ENCODE measurements at regions not wholly inside any gene's neighbourhood (a gene's known extent, or its start where the extent isn't known, plus 50 kb on each side); places are given as distances from the start of the nearest gene placed in this dataset.

DNA sequence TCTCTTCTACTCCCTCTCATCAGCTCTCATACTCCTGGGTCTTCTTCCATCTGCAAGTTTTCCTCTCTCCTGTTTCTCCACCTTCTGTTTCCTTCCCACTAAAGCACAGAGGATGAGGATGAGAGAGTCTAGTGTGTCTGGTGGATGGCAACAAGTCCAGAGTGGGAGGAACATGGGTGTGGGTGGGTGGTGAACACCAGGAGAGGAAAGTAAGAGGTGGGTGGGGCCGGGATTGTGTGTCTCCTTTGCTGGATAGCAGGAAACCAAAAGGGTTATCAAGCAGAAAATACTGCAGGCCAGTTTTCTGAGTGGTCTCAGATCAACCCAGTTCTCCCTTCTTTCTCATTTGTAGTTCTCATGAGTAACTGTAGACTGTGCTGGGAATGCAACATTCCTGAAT is 52.9 kb upstream of the EPHB1 start:
- Histone ChIP-seq H2AFZ (ENCODE audit: low read depth, low read length, poor library complexity, severe bottlenecking) (no peak overlapping the region), H4K20me1 (ENCODE audit: insufficient read depth) (no peaks in the 10 kb centered on the region), H3K27ac (ENCODE audit: low read depth, low read length) (no peak overlapping the region), H3K9me2 (ENCODE audit: insufficient read depth) (no peaks in the 10 kb centered on the region), H3K36me3 (ENCODE audit: control insufficient read depth in 1 of 2, insufficient read depth in 2 of 2, low read length in 2 of 2) (no peaks in the 10 kb centered on the region), H3K27me3 (ENCODE audit: insufficient read depth, low read length) (peaks cover 50% of the 10 kb centered on the region), H3K4me2 (ENCODE audit: low read length) (no peak overlapping the region), H3K4me3 (replicated peaks in 1 of 2; ENCODE audit: low read depth in 1 of 2, low read length in 2 of 2) (no peak overlapping the region), H3K9ac (ENCODE audit: low read length) (no peak overlapping the region), H3K9me3 (ENCODE audit: control insufficient read depth in 1 of 2, insufficient read depth in 1 of 2, low read depth in 1 of 2, low read length in 2 of 2) (no peaks in the 10 kb centered on the region), H3K4me1 (ENCODE audit: control insufficient read depth in 1 of 2, insufficient read depth in 2 of 2, low read length in 2 of 2) (no peaks in the 10 kb centered on the region), H3K79me2 (ENCODE audit: insufficient read depth, low read length) (no peaks in the 10 kb centered on the region)
- ATAC-seq (no peak), DNase-seq (ENCODE audit: low read depth, low spot score) (no peak)
- intact Hi-C loops (cut with micrococcal nuclease), result no loop called here
- TF ChIP-seq ZFX (IDR thresholded peaks at IDR 0.05) (no peak), SRF (IDR thresholded peaks at IDR 0.05; ENCODE audit: low read depth) (no peak), EGR1 (IDR thresholded peaks at IDR 0.05; ENCODE audit: low read depth) (no peak), SIN3A (IDR thresholded peaks at IDR 0.05; ENCODE audit: low read depth) (no peak), SP1 (IDR thresholded peaks at IDR 0.05; ENCODE audit: low read depth) (no peak), CBX3 (IDR thresholded peaks at IDR 0.05; ENCODE audit: low read depth) (no peak), ELF1 (IDR thresholded peaks at IDR 0.05; ENCODE audit: borderline replicate concordance, low read depth) (no peak), JUND (IDR thresholded peaks at IDR 0.05) (no peak), RAD21 (IDR thresholded peaks at IDR 0.05; ENCODE audit: low read depth) (no peak), EZH2 (IDR thresholded peaks at IDR 0.05) (no peak), POLR2A (IDR thresholded peaks at IDR 0.05; ENCODE audit: borderline replicate concordance, extremely low read depth, insufficient read depth, insufficient read length) (no peak)
- TF ChIP-seq, protein P1, sequence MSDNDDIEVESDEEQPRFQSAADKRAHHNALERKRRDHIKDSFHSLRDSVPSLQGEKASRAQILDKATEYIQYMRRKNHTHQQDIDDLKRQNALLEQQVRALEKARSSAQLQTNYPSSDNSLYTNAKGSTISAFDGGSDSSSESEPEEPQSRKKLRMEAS (IDR thresholded peaks at IDR 0.05), result no peak
- TF ChIP-seq, protein P2, sequence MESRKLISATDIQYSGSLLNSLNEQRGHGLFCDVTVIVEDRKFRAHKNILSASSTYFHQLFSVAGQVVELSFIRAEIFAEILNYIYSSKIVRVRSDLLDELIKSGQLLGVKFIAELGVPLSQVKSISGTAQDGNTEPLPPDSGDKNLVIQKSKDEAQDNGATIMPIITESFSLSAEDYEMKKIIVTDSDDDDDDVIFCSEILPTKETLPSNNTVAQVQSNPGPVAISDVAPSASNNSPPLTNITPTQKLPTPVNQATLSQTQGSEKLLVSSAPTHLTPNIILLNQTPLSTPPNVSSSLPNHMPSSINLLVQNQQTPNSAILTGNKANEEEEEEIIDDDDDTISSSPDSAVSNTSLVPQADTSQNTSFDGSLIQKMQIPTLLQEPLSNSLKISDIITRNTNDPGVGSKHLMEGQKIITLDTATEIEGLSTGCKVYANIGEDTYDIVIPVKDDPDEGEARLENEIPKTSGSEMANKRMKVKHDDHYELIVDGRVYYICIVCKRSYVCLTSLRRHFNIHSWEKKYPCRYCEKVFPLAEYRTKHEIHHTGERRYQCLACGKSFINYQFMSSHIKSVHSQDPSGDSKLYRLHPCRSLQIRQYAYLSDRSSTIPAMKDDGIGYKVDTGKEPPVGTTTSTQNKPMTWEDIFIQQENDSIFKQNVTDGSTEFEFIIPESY (IDR thresholded peaks at IDR 0.05; ENCODE audit: extremely low read depth, insufficient replicate concordance, low read length), result no peak
- CTCF ChIA-PET, result no interaction called here
- no TSS peak for BruUV-seq (replicated peaks)
- POLR2A ChIA-PET, result no interaction called here
- RAD21 ChIA-PET (ENCODE audit: low non-redundant PET in 1 of 2, low total read pairs in 2 of 2, uncharacterized antibody in 2 of 2, unreplicated experiment in 2 of 2), result no interaction called here
